ENCODE measurements at regions not wholly inside any gene's neighbourhood (a gene's known extent, or its start where the extent isn't known, plus 50 kb on each side); places are given as distances from the start of the nearest gene placed in this dataset.

- TF ChIP-seq YY1 (IDR thresholded peaks at IDR 0.05; ENCODE audit: low read depth) (no peak), EGR1 (IDR thresholded peaks at IDR 0.05) (no peak), CREB1 (IDR thresholded peaks at IDR 0.05; ENCODE audit: low read depth) (no peak), TAF1 (IDR thresholded peaks at IDR 0.05; ENCODE audit: low read depth) (no peak)
These were observed 953.8 kb upstream of the ADGRL2 start for GRCh38 chr1:80846966-80847365.

GRCh38 chr1:80842796-80843195 lies 957.9 kb upstream of the ADGRL2 start:
- TF ChIP-seq CREB1 (IDR thresholded peaks at IDR 0.05; ENCODE audit: low read depth) (no peak), FOXM1 (IDR thresholded peaks at IDR 0.05; ENCODE audit: borderline replicate concordance, low read depth) (no peak), EGR1 (IDR thresholded peaks at IDR 0.05) (no peak), YY1 (IDR thresholded peaks at IDR 0.05; ENCODE audit: low read depth) (no peak), TCF12 (IDR thresholded peaks at IDR 0.05; ENCODE audit: low read depth) (no peak), REST (IDR thresholded peaks at IDR 0.05; ENCODE audit: low read depth) (no peak), TEAD4 (IDR thresholded peaks at IDR 0.05) (no peak), RAD21 (IDR thresholded peaks at IDR 0.05; ENCODE audit: low read depth) (no peak), MAX (IDR thresholded peaks at IDR 0.05) (no peak), CEBPB (IDR thresholded peaks at IDR 0.05) (no peak), EP300 (IDR thresholded peaks at IDR 0.05; ENCODE audit: borderline replicate concordance) (no peak), USF1 (IDR thresholded peaks at IDR 0.05) (no peak), ZBTB7A (IDR thresholded peaks at IDR 0.05; ENCODE audit: low read depth) (no peak), NFIC (IDR thresholded peaks at IDR 0.05) (no peak), TAF1 (IDR thresholded peaks at IDR 0.05; ENCODE audit: low read depth) (no peak)

GRCh38 chr1:80841261-80841660 lies 959.5 kb upstream of the ADGRL2 start:
- TF ChIP-seq EGR1 (IDR thresholded peaks at IDR 0.05) (no peak), REST (IDR thresholded peaks at IDR 0.05; ENCODE audit: low read depth) (no peak)

GRCh38 chr1:80837066-80837465 lies 963.7 kb upstream of the ADGRL2 start:
- no peak for TF ChIP-seq REST (IDR thresholded peaks at IDR 0.05; ENCODE audit: low read depth)
- no peak for TF ChIP-seq FOXM1 (IDR thresholded peaks at IDR 0.05; ENCODE audit: borderline replicate concordance, low read depth)

GRCh38 chr1:80836505-80836904 lies 964.2 kb upstream of the ADGRL2 start:
- no peak for TF ChIP-seq ZBTB7A (IDR thresholded peaks at IDR 0.05; ENCODE audit: low read depth)
- no peak for TF ChIP-seq CEBPB (IDR thresholded peaks at IDR 0.05)

- TF ChIP-seq USF1 (IDR thresholded peaks at IDR 0.05) (no peak), REST (IDR thresholded peaks at IDR 0.05; ENCODE audit: low read depth) (no peak), TAF1 (IDR thresholded peaks at IDR 0.05; ENCODE audit: low read depth) (no peak), TEAD4 (IDR thresholded peaks at IDR 0.05) (no peak), EP300 (IDR thresholded peaks at IDR 0.05; ENCODE audit: borderline replicate concordance) (no peak), CREB1 (IDR thresholded peaks at IDR 0.05; ENCODE audit: low read depth) (no peak), YY1 (IDR thresholded peaks at IDR 0.05; ENCODE audit: low read depth) (no peak), RAD21 (IDR thresholded peaks at IDR 0.05; ENCODE audit: low read depth) (no peak), ZBTB7A (IDR thresholded peaks at IDR 0.05; ENCODE audit: low read depth) (no peak), CEBPB (IDR thresholded peaks at IDR 0.05) (no peak), MAX (IDR thresholded peaks at IDR 0.05) (no peak), FOXM1 (IDR thresholded peaks at IDR 0.05; ENCODE audit: borderline replicate concordance, low read depth) (no peak), NFIC (IDR thresholded peaks at IDR 0.05) (no peak)
These were observed 973.1 kb upstream of the ADGRL2 start for GRCh38 chr1:80827666-80828065.
